HCT116 (cell line): ENCODE measurements at regions not wholly inside any gene's neighbourhood (a gene's known extent, or its start where the extent isn't known, plus 50 kb on each side); places are given as distances from the start of the nearest gene placed in this dataset.

Source experiments
- ATAC-seq: fragments of 200-7000 bp; cut with Tn5 transposase; 2 replicates; pipeline ENCODE4 v1.9.1; 2020; ENCODE audit warnings: mild to moderate bottlenecking, moderate library complexity
- BruUV-seq: library from RNA; stranded (reverse); fragments of 400-500 nt; replicated peaks from 2 replicates; lab custom pipeline; 2021; lab: Mats Ljungman, UMichigan
- CTCF ChIA-PET: fragments of 300-600 bp; sonication (Branson Sonifier 250); formaldehyde crosslinking; loops from one replicate; lab custom pipeline; 2021; ENCODE audit warnings: antibody characterized with exemption; lab: Charles Lee
- POLR2A ChIA-PET: fragments of 300-600, 350-600 bp; sonication (Branson Sonifier 250); formaldehyde crosslinking; loops from one replicate; lab custom pipeline; 2021; ENCODE audit warnings: antibody characterized with exemption; lab: Charles Lee
- RAD21 ChIA-PET, 2 experiments: fragments of 300-600 bp; sonication (Branson Sonifier 250); formaldehyde crosslinking; loops; one replicate each; lab custom pipeline; 2023; ENCODE audit warnings: low total read pairs in 2 of 2; ENCODE audit not compliant: uncharacterized antibody in 2 of 2, unreplicated experiment in 2 of 2, low non-redundant PET in 1 of 2; lab: Charles Lee
- DNase-seq: peaks from one replicate; pipeline ENCODE4 v3.0.0-alpha.2; 2010; ENCODE audit warnings: low read depth, low spot score
- H2AFZ ChIP-seq: fragments of 200-600 bp; shearing (Covaris generic), sonication (generic); 2 replicates; pipeline ENCODE4 v1.6.1; 2017; ENCODE audit warnings: low read depth, mixed run types, mixed read lengths, antibody characterized with exemption, low read length; ENCODE audit not compliant: poor library complexity, severe bottlenecking
- H3K27ac ChIP-seq: 2 replicates; pipeline ENCODE4 v1.5.1; 2012; ENCODE audit warnings: low read depth, low read length
- H3K27me3 ChIP-seq: fragments of 200-600 bp; sonication (generic); 2 replicates; pipeline ENCODE4 v1.6.1; 2016; ENCODE audit warnings: mixed run types, low read length, mixed read lengths; ENCODE audit not compliant: insufficient read depth
- H3K36me3 ChIP-seq, 2 experiments: fragments of 200-500 bp in 1 of 2; fragments of 200-600 bp in 1 of 2; sonication (Bioruptor generic) in 1 of 2; sonication (generic) in 1 of 2; 2 replicates each; pipeline versions ENCODE4 v1.5.1 to v1.6.1; 2014 to 2016; ENCODE audit warnings: low read length in 2 of 2, inconsistent platforms in 1 of 2, mixed read lengths in 1 of 2, mixed run types in 1 of 2; ENCODE audit not compliant: insufficient read depth in 2 of 2, control insufficient read depth in 1 of 2
- H3K4me1 ChIP-seq, 2 experiments: fragments of 200-600 bp in 1 of 2; sonication (generic) in 1 of 2; 2 replicates each; pipeline versions ENCODE4 v1.5.1 to v1.6.1; 2012 to 2017; ENCODE audit warnings: low read length in 2 of 2, inconsistent platforms in 1 of 2, mild to moderate bottlenecking in 1 of 2, mixed read lengths in 1 of 2, mixed run types in 1 of 2, moderate library complexity in 1 of 2; ENCODE audit not compliant: insufficient read depth in 2 of 2, control insufficient read depth in 1 of 2
- H3K4me2 ChIP-seq: fragments of 200-600 bp; sonication (generic); 2 replicates; pipeline ENCODE4 v1.6.1; 2017; ENCODE audit warnings: mixed run types, low read length, mixed read lengths
- H3K4me3 ChIP-seq, 2 experiments: fragments of 200-600 bp in 1 of 2; sonication (generic) in 1 of 2; replicated peaks in 1 of 2; 2 replicates each; pipeline ENCODE4 v1.5.1; 2011 to 2016; ENCODE audit warnings: low read length in 2 of 2, control low read depth in 1 of 2, low read depth in 1 of 2, mild to moderate bottlenecking in 1 of 2, mixed read lengths in 1 of 2, mixed run types in 1 of 2
- H3K79me2 ChIP-seq: fragments of 200-600 bp; sonication (generic); 2 replicates; pipeline ENCODE4 v1.6.1; 2017; ENCODE audit warnings: mild to moderate bottlenecking, mixed run types, low read length, moderate library complexity, mixed read lengths; ENCODE audit not compliant: insufficient read depth
- H3K9ac ChIP-seq: fragments of 200-600 bp; sonication (generic); 2 replicates; pipeline ENCODE4 v1.6.1; 2016; ENCODE audit warnings: low read length, mixed read lengths
- H3K9me2 ChIP-seq: fragments of 200-600 bp; sonication (generic), shearing (Covaris generic); 2 replicates; pipeline ENCODE4 v1.6.1; 2017; ENCODE audit warnings: mixed run types, mild to moderate bottlenecking, moderate library complexity; ENCODE audit not compliant: insufficient read depth
- H3K9me3 ChIP-seq, 2 experiments: fragments of 200-500 bp in 1 of 2; fragments of 200-600 bp in 1 of 2; sonication (Bioruptor generic) in 1 of 2; sonication (generic) in 1 of 2; 2 replicates each; pipeline ENCODE4 v1.6.1; 2014 to 2017; ENCODE audit warnings: low read length in 2 of 2, mixed read lengths in 2 of 2, inconsistent platforms in 1 of 2, low read depth in 1 of 2, mild to moderate bottlenecking in 1 of 2, mixed run types in 1 of 2, moderate library complexity in 1 of 2; ENCODE audit not compliant: control insufficient read depth in 1 of 2, insufficient read depth in 1 of 2
- H4K20me1 ChIP-seq: fragments of 200-600 bp; sonication (generic), shearing (Covaris generic); 2 replicates; pipeline ENCODE4 v1.6.1; 2017; ENCODE audit warnings: mixed run types, mild to moderate bottlenecking, moderate library complexity; ENCODE audit not compliant: insufficient read depth
- CEBPB ChIP-seq: IDR thresholded peaks from 2 replicates; pipeline ENCODE4 v1.6.1; 2012; ENCODE audit warnings: low read depth
- ELF1 ChIP-seq: IDR thresholded peaks from 2 replicates; pipeline ENCODE4 v1.6.1; 2012; ENCODE audit warnings: low read depth, borderline replicate concordance
- EZH2 ChIP-seq: fragments of 200-600 bp; sonication (generic); IDR thresholded peaks from 2 replicates; pipeline ENCODE4 v1.6.1; 2017; ENCODE audit warnings: antibody characterized with exemption, mixed run types
- FOSL1 ChIP-seq: IDR thresholded peaks from 2 replicates; pipeline ENCODE4 v1.6.1; 2012; ENCODE audit warnings: low read depth
- JUND ChIP-seq: IDR thresholded peaks from 2 replicates; pipeline ENCODE4 v1.6.1; 2012
- POLR2AphosphoS5 ChIP-seq: IDR thresholded peaks from 2 replicates; pipeline ENCODE4 v1.6.1; 2011; ENCODE audit warnings: mild to moderate bottlenecking, low read depth, low read length, moderate library complexity
- RAD21 ChIP-seq: IDR thresholded peaks from 2 replicates; pipeline ENCODE4 v1.6.1; 2012; ENCODE audit warnings: low read depth, mild to moderate bottlenecking
- SIN3A ChIP-seq: IDR thresholded peaks from 2 replicates; pipeline ENCODE4 v1.6.1; 2012; ENCODE audit warnings: low read depth
- SRF ChIP-seq: IDR thresholded peaks from 2 replicates; pipeline ENCODE4 v1.6.1; 2012; ENCODE audit warnings: low read depth
- TCF7L2 ChIP-seq: IDR thresholded peaks from 2 replicates; pipeline ENCODE4 v1.7.0; 2011; ENCODE audit warnings: borderline replicate concordance, inconsistent platforms; ENCODE audit not compliant: insufficient read depth, insufficient read length; ENCODE audit errors: extremely low read depth
- YY1 ChIP-seq: IDR thresholded peaks from 2 replicates; pipeline ENCODE4 v1.6.1; 2011; ENCODE audit warnings: low read length, low read depth, moderate library complexity, mild to moderate bottlenecking; ENCODE audit not compliant: insufficient replicate concordance; ENCODE audit errors: extremely low read depth
- ZNF274 ChIP-seq: fragments of 200-500 bp; sonication (Bioruptor generic); IDR thresholded peaks from 2 replicates; pipeline ENCODE4 v1.6.1; 2014; ENCODE audit warnings: mild to moderate bottlenecking, low read depth, low read length, inconsistent platforms
- intact Hi-C: fragments of 100-400 bp; cut with micrococcal nuclease; formaldehyde crosslinking; loops from 2 replicates; pipeline ENCODE4 v1.10.0; 2022
- TF ChIP-seq, protein P1 (sequence below), 3 experiments: fragments of 200-600 bp in 1 of 3; sonication (generic) in 1 of 3; IDR thresholded peaks in 2 of 3; conservative IDR thresholded peaks in 1 of 3; 2 replicates each; pipeline ENCODE4 v1.5.1; 2012 to 2017; ENCODE audit warnings: low read depth in 2 of 3, low read length in 2 of 3, antibody characterized with exemption in 1 of 3, borderline replicate concordance in 1 of 3, control low read depth in 1 of 3, mild to moderate bottlenecking in 1 of 3, mixed read lengths in 1 of 3, mixed run types in 1 of 3, moderate library complexity in 1 of 3; ENCODE audit not compliant: insufficient read depth in 1 of 3
- TF ChIP-seq, protein P2 (sequence below): IDR thresholded peaks from 2 replicates; pipeline ENCODE4 v1.6.1; 2011; ENCODE audit warnings: mild to moderate bottlenecking, low read length, moderate library complexity; ENCODE audit not compliant: insufficient replicate concordance; ENCODE audit errors: extremely low read depth

DNA sequence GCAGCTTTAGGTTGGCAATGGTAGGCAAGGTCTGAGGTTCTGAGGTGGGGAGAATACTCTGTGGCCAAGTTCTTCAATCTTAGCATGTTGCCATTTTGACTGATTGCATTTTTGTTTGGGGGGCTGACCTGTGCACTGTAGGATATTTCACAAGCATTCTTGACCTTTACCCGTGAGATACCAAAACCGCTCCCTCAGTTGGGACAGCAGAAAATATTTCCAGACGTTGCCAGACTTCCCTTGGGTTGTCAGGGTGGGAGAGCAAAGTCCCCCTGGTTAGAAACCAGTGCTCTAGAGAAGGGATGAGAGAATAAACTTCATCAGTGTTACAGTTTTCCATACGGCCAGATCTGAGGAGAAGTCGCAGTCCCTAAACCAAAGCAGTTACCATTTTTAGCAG, 279.6 kb downstream of the TFAP2B start (continued):
- TF ChIP-seq, protein P1, sequence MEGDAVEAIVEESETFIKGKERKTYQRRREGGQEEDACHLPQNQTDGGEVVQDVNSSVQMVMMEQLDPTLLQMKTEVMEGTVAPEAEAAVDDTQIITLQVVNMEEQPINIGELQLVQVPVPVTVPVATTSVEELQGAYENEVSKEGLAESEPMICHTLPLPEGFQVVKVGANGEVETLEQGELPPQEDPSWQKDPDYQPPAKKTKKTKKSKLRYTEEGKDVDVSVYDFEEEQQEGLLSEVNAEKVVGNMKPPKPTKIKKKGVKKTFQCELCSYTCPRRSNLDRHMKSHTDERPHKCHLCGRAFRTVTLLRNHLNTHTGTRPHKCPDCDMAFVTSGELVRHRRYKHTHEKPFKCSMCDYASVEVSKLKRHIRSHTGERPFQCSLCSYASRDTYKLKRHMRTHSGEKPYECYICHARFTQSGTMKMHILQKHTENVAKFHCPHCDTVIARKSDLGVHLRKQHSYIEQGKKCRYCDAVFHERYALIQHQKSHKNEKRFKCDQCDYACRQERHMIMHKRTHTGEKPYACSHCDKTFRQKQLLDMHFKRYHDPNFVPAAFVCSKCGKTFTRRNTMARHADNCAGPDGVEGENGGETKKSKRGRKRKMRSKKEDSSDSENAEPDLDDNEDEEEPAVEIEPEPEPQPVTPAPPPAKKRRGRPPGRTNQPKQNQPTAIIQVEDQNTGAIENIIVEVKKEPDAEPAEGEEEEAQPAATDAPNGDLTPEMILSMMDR (IDR thresholded peaks at IDR 0.05 in 2 of 3, conservative IDR thresholded peaks at IDR 0.05 in 1 of 3; ENCODE audit: borderline replicate concordance in 1 of 3, insufficient read depth in 1 of 3, low read depth in 2 of 3, low read length in 2 of 3), result no peak
- TF ChIP-seq POLR2AphosphoS5, result no peak
- TF ChIP-seq, protein P2, sequence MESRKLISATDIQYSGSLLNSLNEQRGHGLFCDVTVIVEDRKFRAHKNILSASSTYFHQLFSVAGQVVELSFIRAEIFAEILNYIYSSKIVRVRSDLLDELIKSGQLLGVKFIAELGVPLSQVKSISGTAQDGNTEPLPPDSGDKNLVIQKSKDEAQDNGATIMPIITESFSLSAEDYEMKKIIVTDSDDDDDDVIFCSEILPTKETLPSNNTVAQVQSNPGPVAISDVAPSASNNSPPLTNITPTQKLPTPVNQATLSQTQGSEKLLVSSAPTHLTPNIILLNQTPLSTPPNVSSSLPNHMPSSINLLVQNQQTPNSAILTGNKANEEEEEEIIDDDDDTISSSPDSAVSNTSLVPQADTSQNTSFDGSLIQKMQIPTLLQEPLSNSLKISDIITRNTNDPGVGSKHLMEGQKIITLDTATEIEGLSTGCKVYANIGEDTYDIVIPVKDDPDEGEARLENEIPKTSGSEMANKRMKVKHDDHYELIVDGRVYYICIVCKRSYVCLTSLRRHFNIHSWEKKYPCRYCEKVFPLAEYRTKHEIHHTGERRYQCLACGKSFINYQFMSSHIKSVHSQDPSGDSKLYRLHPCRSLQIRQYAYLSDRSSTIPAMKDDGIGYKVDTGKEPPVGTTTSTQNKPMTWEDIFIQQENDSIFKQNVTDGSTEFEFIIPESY, result no peak
- TF ChIP-seq EZH2, result no peak
- TF ChIP-seq SIN3A, result no peak
- TF ChIP-seq ELF1, result no peak
- no peak for TF ChIP-seq YY1
- no peak for TF ChIP-seq CEBPB
- TF ChIP-seq RAD21, result no peak

DNA sequence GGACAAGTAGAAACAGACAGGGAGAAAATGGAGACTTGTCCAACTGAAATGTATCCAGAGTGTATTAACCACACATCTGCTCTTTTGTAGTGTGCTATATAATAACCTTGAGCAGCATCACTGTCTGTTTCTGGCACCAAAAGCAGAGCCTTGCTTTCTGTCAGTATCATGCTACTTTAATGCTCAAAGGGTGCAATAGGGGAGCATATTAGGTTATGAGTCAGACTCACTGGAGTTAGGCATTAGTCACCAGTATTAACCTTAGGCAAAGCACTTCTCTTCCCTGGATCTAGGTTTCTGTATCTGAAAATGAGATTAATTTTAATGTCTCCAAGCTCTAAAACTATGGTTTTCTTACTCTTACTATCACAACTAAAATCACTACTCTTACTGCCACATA, 280.1 kb downstream of the TFAP2B start:
- no TSS peak for BruUV-seq
- DNase-seq (no peak), ATAC-seq (no peak)
- H4K20me1 ChIP-seq, result no peaks in the 10 kb centered on the region
- ChIA-PET POLR2A (no interaction called here), CTCF (no interaction called here), RAD21 (no interaction called here)
- no peak overlapping the region for H2AFZ ChIP-seq
- no peak for TF ChIP-seq SRF
- TF ChIP-seq FOSL1, result no peak
- no peak for TF ChIP-seq SIN3A
- TF ChIP-seq ZNF274, result no peak
- no peak for TF ChIP-seq TCF7L2
- no peak for TF ChIP-seq ELF1
- TF ChIP-seq JUND, result no peak
- no peak for TF ChIP-seq RAD21
- TF ChIP-seq, protein P2, result no peak
- no peaks in the 10 kb centered on the region for H3K36me3 ChIP-seq
- H3K79me2 ChIP-seq, result no peaks in the 10 kb centered on the region
- intact Hi-C loops, result no loop called here
- H3K4me3 ChIP-seq, result no peak overlapping the region
- no peak overlapping the region for H3K9ac ChIP-seq
- no peaks in the 10 kb centered on the region for H3K27me3 ChIP-seq
- no peak overlapping the region for H3K27ac ChIP-seq
- no peak overlapping the region for H3K4me2 ChIP-seq
- no peaks in the 10 kb centered on the region for H3K4me1 ChIP-seq
- peaks cover 3 to 24% of the 10 kb centered on the region in 2 experiments; a peak in 2 of 4 replicates for H3K9me3 ChIP-seq
- H3K9me2 ChIP-seq, result no peaks in the 10 kb centered on the region
